Neural progenitor cell (in vitro differentiated cells): ENCODE measurements at regions not wholly inside any gene's neighbourhood (a gene's known extent, or its start where the extent isn't known, plus 50 kb on each side); places are given as distances from the start of the nearest gene placed in this dataset.
A peak's percentile ranks its signal among the peaks of the same experiment; 100 is the strongest.

ENCODE experiments used
- DNase-seq: peaks from one replicate; pipeline ENCODE4 v3.0.0-alpha.2; 2016; ENCODE audit warnings: low spot score
- H2AFZ ChIP-seq: fragments of 200-600 bp; sonication (generic); replicated peaks from 2 replicates; pipeline ENCODE4 v1.6.1; 2016; ENCODE audit warnings: antibody characterized with exemption
- H3F3A ChIP-seq: fragments of 200-600 bp; sonication (generic); 2 replicates; pipeline ENCODE4 v1.6.1; 2016; ENCODE audit warnings: antibody characterized with exemption, low read depth
- H3K27ac ChIP-seq: fragments of 200-600 bp; sonication (generic); 2 replicates; pipeline ENCODE4 v1.5.1; 2016; ENCODE audit warnings: mild to moderate bottlenecking
- H3K27me3 ChIP-seq: fragments of 200-600 bp; sonication (generic); 2 replicates; pipeline ENCODE4 v1.6.1; 2016; ENCODE audit warnings: mild to moderate bottlenecking, moderate library complexity
- H3K36me3 ChIP-seq: fragments of 200-600 bp; sonication (generic); 2 replicates; pipeline ENCODE4 v1.5.1; 2016
- H3K4me1 ChIP-seq: fragments of 200-600 bp; sonication (generic); 2 replicates; pipeline ENCODE4 v1.6.1; 2016; ENCODE audit warnings: mixed run types
- H3K4me2 ChIP-seq: fragments of 200-600 bp; sonication (generic); 2 replicates; pipeline ENCODE4 v1.6.1; 2016
- H3K4me3 ChIP-seq: fragments of 200-600 bp; sonication (generic); 2 replicates; pipeline ENCODE4 v1.5.1; 2016
- H3K79me2 ChIP-seq: fragments of 200-600 bp; sonication (generic); 2 replicates; pipeline ENCODE4 v1.6.1; 2016; ENCODE audit warnings: low read depth
- H3K9ac ChIP-seq: fragments of 200-600 bp; sonication (generic); 2 replicates; pipeline ENCODE4 v1.6.1; 2016
- H3K9me3 ChIP-seq: fragments of 200-600 bp; sonication (generic); 2 replicates; pipeline ENCODE4 v1.5.1; 2016; ENCODE audit warnings: low read depth
- H4K20me1 ChIP-seq: fragments of 200-600 bp; sonication (generic); 2 replicates; pipeline ENCODE4 v1.6.1; 2016; ENCODE audit warnings: low read depth
- H3K27ac Mint-ChIP-seq: 3 replicates; pipeline ENCODE4 v1.8.0; 2021; ENCODE audit warnings: mixed read lengths
- H3K27me3 Mint-ChIP-seq: 2 replicates; pipeline ENCODE4 v1.8.0; 2022; ENCODE audit warnings: low read depth, mild to moderate bottlenecking, inconsistent platforms, moderate library complexity, mixed read lengths; ENCODE audit not compliant: insufficient read depth
- H3K36me3 Mint-ChIP-seq: 3 replicates; pipeline ENCODE4 v1.8.0; 2021; ENCODE audit warnings: mixed read lengths
- H3K4me1 Mint-ChIP-seq: 3 replicates; pipeline ENCODE4 v1.8.0; 2021; ENCODE audit warnings: mixed read lengths
- H3K4me3 Mint-ChIP-seq: 3 replicates; pipeline ENCODE4 v1.8.0; 2021; ENCODE audit warnings: mild to moderate bottlenecking, moderate library complexity, mixed read lengths
- H3K9me3 Mint-ChIP-seq: 3 replicates; pipeline ENCODE4 v1.8.0; 2020; ENCODE audit warnings: mixed read lengths
- EZH2 ChIP-seq: fragments of 200-600 bp; sonication (generic); IDR thresholded peaks from 2 replicates; pipeline ENCODE4 v1.6.1; 2017; ENCODE audit warnings: antibody characterized with exemption, mild to moderate bottlenecking, moderate library complexity
- EZH2phosphoT487 ChIP-seq: fragments of 200-600 bp; sonication (generic); IDR thresholded peaks from 2 replicates; pipeline ENCODE4 v1.6.1; 2017; ENCODE audit warnings: antibody characterized with exemption
- TF ChIP-seq, protein P1 (sequence below): fragments of 200-600 bp; sonication (generic); IDR thresholded peaks from 2 replicates; pipeline ENCODE4 v1.5.1; 2017; ENCODE audit warnings: antibody characterized with exemption, mild to moderate bottlenecking

DNA sequence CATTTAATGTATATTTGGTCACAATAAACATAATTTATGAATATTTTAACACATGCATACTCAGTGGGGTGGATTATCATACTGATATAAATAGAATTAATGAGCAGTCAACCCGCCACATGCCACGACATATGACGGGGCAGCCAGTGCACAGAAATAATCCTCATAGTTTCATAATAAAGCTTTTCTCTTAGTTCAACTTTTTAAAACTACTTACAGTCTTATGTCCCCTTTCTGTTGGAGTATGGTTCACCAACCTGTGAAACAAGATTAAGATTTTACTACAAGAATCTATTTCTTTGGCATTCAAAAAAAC is 75.6 kb upstream of the ETAA1 start:
- no peak overlapping the region for H3K4me2 ChIP-seq
- Mint-ChIP-seq H3K4me3 (no peak overlapping the region), H3K27ac (no peak overlapping the region)

DNA sequence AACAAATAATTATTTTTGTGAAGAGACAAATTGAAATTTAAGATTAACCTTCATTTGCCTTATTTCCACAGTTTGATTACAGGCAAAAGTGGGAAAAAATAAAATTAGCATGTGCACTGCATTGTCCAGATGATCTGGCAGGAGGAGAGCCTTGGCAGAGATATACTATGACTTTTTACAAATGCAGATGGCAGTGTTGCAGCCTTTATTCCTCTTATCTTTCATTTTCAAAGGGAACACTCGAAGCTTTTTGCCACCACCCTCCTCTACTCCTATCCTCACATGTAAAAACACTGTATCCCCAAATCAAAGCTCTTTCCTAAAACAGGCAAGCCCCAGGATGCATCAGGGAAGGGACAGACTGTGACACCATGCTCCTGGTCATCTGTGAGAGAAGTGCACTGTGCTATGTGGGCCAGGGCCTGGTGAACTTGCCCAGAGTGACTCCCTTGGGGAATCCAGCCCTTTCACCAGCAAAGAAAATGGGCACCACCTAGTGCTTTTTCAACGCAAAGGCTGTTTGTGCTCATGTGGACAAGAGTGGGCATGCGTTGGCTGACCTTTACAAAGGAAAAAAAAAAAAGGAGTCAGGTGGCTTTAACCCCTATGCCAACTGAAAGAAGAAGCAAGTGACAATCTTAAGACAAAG is 74.7 kb upstream of the ETAA1 start:
- H3F3A ChIP-seq = peaks cover 3% of the 10 kb centered on the region
- Mint-ChIP-seq H3K36me3 (no peaks in the 10 kb centered on the region), H3K4me1 (peaks cover 34% of the 10 kb centered on the region), H3K27ac (peak overlapping the region; percentile 68), H3K4me3 (peak overlapping the region; percentile 37), H3K27me3 (peaks cover 6% of the 10 kb centered on the region), H3K9me3 (no peaks in the 10 kb centered on the region)
- no peak overlapping the region for H3K9ac ChIP-seq
- H2AFZ ChIP-seq = no peak overlapping the region
- H4K20me1 ChIP-seq = no peaks in the 10 kb centered on the region
- TF ChIP-seq EZH2 = no peak
- TF ChIP-seq, protein P1, sequence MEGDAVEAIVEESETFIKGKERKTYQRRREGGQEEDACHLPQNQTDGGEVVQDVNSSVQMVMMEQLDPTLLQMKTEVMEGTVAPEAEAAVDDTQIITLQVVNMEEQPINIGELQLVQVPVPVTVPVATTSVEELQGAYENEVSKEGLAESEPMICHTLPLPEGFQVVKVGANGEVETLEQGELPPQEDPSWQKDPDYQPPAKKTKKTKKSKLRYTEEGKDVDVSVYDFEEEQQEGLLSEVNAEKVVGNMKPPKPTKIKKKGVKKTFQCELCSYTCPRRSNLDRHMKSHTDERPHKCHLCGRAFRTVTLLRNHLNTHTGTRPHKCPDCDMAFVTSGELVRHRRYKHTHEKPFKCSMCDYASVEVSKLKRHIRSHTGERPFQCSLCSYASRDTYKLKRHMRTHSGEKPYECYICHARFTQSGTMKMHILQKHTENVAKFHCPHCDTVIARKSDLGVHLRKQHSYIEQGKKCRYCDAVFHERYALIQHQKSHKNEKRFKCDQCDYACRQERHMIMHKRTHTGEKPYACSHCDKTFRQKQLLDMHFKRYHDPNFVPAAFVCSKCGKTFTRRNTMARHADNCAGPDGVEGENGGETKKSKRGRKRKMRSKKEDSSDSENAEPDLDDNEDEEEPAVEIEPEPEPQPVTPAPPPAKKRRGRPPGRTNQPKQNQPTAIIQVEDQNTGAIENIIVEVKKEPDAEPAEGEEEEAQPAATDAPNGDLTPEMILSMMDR = peak; percentile 57
- H3K27ac ChIP-seq = no peak overlapping the region
- no peaks in the 10 kb centered on the region for H3K36me3 ChIP-seq
- no peaks in the 10 kb centered on the region for H3K27me3 ChIP-seq
- peak; percentile 69 for DNase-seq
- H3K4me3 ChIP-seq = no peak overlapping the region
- no peak overlapping the region for H3K4me2 ChIP-seq
- H3K9me3 ChIP-seq = no peaks in the 10 kb centered on the region
- no peaks in the 10 kb centered on the region for H3K79me2 ChIP-seq
- peaks cover 30% of the 10 kb centered on the region for H3K4me1 ChIP-seq

More for the DNA sequence above, 75.6 kb upstream of the ETAA1 start:
- no peaks in the 10 kb centered on the region for H3K79me2 ChIP-seq
- H3K9me3 ChIP-seq = no peaks in the 10 kb centered on the region
- no peak overlapping the region for H3K27ac ChIP-seq
- Mint-ChIP-seq H3K36me3 (no peaks in the 10 kb centered on the region), H3K27me3 (peaks cover 5% of the 10 kb centered on the region), H3K9me3 (no peaks in the 10 kb centered on the region), H3K4me1 (peaks cover 36% of the 10 kb centered on the region)
- no peaks in the 10 kb centered on the region for H3K36me3 ChIP-seq
- no peaks in the 10 kb centered on the region for H3K27me3 ChIP-seq
- H4K20me1 ChIP-seq = no peaks in the 10 kb centered on the region
- no peak for TF ChIP-seq EZH2phosphoT487
- TF ChIP-seq, protein P1 = no peak
- no peak for TF ChIP-seq EZH2
- no peak overlapping the region for H2AFZ ChIP-seq
- DNase-seq = no peak
- H3K4me1 ChIP-seq = peaks cover 30% of the 10 kb centered on the region
- H3F3A ChIP-seq = peaks cover 3% of the 10 kb centered on the region
- no peak overlapping the region for H3K9ac ChIP-seq
- no peak overlapping the region for H3K4me3 ChIP-seq

DNA sequence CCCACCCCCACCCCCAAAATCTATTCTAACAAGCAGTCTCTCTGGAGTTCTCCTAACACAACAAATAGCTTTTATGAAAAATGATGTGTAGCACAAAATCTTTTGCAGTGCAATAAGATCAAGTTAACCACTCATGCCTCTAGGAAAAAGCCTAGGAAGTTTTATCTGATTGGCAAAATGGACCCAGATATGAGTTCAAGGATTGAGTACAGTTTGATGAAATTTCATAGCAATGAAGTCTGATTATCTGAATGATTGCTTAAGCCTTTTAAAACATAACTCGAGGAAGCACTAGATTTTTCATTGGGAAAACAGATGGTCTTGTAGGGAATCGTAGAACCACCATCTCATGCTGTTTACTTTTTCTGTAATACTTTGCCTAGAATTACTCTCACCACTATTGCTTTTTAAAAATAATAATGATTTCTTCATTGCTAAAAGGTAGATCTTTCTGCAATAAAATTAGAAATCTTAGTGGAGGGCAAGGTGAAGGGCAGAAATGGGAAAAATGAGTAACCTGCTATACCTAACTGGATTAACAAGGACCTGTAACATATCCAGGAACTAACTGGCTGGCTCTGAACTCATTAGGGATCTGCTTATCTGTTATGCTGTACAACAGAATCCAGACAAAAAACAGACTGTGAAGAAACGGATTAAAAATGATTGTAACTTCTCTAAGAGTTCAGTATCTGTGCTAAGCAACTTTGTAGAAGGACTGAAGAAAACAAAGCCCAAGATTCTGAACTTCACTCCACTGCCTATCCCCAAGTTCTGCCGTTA is 73.7 kb upstream of the ETAA1 start:
- peaks cover 27% of the 10 kb centered on the region for H3K4me1 Mint-ChIP-seq
- no peak overlapping the region for H3K4me3 Mint-ChIP-seq
- H3K4me1 ChIP-seq = peaks cover 26% of the 10 kb centered on the region
- no peaks in the 10 kb centered on the region for H3K79me2 ChIP-seq
- H3K36me3 ChIP-seq = no peaks in the 10 kb centered on the region
- no peaks in the 10 kb centered on the region for H3K36me3 Mint-ChIP-seq
- H3K27me3 Mint-ChIP-seq = peaks cover 6% of the 10 kb centered on the region
- H3F3A ChIP-seq = no peaks in the 10 kb centered on the region
- no peaks in the 10 kb centered on the region for H4K20me1 ChIP-seq
- TF ChIP-seq EZH2phosphoT487 = no peak
- TF ChIP-seq EZH2 = no peak
- TF ChIP-seq, protein P1 = no peak
- no peak for DNase-seq
- H3K9ac ChIP-seq = no peak overlapping the region
- H3K27ac Mint-ChIP-seq = no peak overlapping the region
- H3K9me3 ChIP-seq = no peaks in the 10 kb centered on the region
- no peak overlapping the region for H3K4me3 ChIP-seq
- no peak overlapping the region for H3K27ac ChIP-seq
- H3K4me2 ChIP-seq = no peak overlapping the region
- H3K27me3 ChIP-seq = no peaks in the 10 kb centered on the region
- H2AFZ ChIP-seq = no peak overlapping the region
- H3K9me3 Mint-ChIP-seq = no peaks in the 10 kb centered on the region
